ENCODE measurements at regions not wholly inside any gene's neighbourhood (a gene's known extent, or its start where the extent isn't known, plus 50 kb on each side); places are given as distances from the start of the nearest gene placed in this dataset.

DNA sequence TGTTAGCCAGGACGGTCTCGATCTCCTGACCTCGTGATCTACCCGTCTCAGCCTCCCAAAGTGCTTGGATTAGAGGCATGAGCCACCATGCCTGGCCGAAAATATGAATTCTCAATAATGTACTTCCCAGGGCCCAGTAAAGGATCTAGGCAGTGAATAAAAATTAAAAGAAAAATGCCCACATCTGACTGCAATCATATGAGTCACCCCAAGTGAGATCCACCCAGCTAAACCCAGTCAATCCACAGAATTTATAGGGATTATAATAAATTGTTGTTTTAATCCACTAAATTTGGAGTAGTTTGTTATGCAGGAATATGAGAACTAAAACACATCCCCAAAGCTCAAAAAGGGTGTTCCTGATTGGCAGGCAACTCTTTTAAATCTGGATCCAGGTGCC lies 93.5 kb upstream of the STK39 start:
- no peak for DNase-seq

DNA sequence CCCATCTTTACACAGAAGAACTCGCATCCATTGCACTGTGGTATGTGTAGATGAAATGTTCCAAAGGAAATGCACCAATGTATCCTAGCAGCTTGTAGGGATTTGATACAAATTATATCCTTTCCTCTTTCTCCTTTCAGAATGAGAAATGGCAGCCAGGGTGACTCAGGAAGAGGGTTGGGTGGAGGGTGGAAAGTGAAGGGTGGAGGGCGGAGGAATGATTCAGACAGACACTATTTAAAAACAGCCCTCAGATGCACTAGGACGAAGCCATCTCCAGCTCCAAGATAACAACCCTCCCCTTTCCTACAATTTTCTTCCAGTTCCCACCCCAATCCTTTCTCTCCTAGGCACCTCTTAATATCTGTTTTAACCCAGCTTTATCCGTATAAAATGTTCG lies 96.2 kb upstream of the STK39 start:
- DNase-seq, result no peak

DNA sequence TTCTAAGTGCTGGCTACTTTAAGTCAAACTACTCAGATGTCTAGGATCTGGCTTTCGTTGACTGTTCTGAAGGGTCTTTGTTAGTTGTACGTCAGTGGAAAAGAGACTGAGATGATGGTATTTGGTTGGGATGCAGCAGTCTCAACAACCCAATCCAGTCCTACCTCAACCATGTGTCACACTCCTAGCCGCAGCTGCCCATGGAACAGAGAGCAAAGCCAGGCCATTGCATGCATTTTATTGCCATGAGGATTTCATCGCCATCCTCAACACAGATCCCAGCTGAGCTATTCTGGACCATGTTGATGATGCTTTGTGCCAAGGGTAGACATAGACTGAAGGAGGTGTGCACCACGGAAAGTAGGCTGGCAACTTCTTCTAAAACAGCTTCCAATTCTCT lies 97.3 kb upstream of the STK39 start:
- no peak for DNase-seq

DNA sequence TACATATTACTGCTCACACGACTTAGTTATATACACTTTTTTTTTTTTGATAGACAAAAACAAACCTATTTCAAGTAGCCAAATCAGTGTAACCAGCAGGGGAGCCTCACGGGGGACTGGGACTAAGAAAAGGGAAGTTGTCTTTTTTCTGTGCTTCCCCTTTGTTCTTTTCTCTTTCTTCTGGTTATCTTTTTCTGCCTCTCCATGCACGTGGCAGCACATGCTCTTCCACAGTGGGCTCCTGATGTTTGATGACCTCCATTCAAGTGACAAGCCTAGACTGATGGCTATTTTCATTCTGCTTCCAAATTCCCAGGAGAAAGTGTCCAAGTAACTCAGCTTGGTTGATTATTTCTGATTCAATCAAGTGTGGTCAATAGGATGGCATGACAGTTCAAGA lies 98.2 kb upstream of the STK39 start:
- peak; percentile 38 to 56 for DNase-seq

DNA sequence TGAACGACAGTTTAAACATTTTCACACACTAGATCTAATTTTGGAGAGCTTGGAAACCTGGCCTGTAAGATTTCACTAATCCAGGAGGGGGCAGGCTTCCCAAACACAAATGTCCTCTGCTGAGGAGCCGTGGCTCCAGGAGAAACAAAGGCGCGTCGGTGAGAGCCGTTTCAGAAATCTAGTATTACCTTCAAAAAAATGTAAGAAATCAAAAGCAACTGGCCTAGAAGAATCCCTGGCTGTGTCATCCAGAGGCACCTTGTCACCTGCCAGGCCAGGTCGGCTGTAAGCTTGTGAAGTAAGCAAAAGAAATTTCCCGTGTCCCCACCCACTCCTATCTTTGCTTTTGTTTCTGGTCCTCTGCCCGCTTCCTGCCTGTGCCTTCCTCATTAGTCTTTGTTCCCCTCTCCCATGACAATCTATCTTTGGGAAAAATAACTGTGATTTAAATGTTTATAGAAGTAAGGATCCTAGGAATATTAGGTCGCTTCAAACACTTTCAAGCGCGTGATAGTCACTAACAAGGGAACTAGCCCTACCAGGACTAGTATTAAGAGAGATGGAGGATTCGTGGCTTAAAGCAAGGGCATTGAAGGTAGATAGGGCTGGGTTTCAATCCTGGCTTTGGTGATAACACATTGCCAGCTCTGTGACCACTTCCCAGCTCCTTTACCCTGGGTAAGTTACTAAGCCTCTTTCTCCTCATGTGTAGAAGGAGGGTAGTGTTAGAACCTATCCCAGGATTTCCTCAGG lies 99.5 kb upstream of the STK39 start:
- DNase-seq, result peak; percentile 69 to 76

DNA sequence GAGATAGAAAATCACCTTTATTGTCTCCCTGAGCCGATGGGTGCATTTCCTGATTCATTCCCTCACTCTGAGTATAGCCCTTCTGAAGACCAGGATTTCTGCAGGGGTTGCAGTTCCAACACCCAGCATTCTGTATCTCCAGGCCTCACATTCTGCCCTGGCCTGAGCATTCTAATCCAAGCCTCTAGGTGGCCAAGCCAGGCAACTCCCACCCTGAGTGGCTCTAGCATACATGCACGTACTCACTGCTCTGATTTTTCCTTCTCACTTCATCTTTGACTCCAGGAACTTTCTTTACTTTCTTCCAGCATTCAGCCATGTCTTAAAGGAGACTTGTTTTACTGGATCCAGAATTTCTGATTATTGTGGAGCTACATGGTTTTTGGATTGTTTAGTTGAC lies 100.7 kb upstream of the STK39 start:
- peak; percentile 22 to 29 for DNase-seq

DNA sequence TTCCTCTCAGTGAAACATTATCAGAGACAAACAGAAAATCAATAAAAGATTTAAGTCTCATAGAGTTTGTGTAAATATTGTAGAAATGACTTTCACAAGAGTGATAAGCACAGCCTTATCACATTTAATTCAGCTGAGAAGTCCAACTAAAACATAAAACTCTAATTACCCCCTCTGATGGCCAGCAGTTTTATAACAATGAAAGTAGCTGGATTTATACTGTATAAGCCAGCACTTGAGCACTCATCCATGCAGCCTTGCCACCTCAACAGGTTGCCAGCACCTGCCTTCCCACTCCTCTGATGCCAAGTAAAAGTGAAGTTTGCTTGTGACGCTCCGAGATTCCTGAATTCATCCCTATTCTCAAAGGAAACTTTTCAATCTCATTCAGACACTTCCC lies 103.0 kb upstream of the STK39 start:
- no peak for DNase-seq

DNA sequence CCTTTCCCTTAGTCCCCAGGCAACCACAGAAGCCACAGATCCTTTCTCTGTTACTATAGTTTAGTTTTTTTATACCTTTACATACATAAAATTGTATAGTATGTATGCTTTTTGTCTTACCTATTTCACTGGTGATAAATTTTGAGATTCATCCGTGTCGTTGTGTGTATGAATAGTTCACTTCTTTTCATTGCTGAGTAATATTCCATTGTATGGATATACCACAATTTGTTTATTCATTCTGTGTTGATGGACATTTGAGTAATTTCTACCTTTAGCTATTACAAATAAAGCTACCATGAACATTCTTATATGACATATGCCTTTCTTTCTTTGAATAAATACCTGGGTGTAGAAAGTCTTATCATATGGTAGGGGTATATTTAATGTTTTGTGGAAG lies 102.8 kb upstream of the CERS6 start:
- DNase-seq, result no peak

DNA sequence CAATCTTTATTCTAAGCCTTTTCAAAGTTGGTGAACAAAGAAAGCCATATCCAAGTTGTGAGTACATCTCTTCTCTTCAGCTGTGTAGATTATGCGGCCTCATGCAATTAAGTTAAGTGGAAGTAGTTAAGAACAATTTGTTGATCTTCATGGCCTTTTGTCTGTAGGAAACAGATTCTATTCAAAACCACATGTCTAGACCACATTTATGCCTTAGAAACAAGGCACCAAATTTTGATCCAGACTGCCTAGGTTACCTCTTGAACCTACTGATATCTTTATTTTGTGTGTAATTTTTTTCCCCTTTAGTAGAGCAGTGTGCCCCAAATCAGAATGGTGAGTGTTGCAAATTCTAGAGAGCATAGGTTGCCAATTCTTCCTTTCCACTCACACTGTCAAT lies 101.6 kb upstream of the CERS6 start:
- no peak for DNase-seq

DNA sequence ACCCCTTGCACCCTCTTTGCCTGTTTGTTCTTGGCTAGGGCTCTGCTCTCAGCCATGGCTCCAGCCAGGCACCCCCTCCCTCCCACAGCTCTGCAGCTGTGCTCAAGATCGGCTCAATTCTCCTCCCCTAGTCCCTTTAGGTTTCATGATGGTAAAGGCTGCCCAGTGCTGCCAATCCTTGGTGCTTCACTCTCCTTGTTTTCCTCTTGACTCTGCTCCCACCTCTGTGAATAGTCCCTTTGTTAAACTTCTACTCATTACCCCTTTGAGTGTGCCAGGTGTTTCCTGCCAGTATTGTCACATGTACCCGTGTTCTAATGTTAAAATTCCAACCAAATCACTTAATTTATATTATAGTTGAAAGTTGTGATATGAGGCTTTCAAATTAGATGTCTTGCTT lies 101.0 kb upstream of the CERS6 start:
- DNase-seq, result no peak

DNA sequence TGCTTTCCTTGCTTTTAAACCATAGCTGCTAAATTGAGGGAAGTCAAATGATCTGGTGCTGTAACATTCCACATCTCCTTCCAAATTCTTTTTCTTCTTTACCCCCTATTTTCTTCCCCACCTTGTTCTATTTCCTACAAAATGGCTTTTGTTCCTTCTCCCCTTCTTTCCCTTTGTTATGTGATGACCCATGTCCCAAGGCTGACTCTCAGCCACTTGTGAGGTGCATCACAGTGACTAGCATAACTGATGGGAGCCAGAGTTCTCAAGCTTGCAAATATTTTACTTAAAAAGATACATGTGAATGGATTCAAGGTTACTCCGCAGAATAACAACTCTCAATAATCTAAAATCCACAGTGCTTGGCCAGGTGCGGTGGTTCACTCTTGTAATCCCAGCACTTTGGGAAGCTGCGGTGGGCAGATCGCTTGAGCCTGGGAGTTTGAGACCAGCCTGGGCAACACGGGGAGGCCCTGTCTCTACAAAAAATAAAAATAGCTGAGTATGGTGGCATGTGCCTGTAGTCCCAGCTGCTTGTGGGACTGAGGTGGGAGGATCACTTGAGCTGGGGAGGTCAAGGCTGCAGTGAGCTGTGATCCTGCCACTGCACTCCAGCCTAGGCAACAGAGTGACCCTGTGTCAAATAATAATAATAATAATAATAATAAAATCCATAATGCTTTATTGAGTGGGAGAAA lies 100.1 kb upstream of the CERS6 start:
- no peak for DNase-seq

DNA sequence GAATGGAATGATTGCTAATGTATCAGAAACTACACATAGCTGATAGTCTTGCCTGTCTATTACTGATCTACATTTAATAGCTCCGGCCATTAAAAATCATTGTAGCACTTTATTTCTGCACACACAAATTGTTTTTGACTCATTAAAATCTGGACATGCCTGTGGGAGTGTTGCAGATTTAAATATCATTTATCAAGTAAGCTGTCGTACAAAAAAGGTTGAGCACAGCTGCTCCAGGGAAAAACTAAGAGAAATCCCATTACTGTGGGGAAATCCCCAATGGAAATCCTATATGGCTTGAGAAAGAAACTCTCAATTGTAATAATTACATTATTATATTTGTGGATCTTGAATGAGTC lies 99.6 kb upstream of the CERS6 start:
- DNase-seq, result no peak

DNA sequence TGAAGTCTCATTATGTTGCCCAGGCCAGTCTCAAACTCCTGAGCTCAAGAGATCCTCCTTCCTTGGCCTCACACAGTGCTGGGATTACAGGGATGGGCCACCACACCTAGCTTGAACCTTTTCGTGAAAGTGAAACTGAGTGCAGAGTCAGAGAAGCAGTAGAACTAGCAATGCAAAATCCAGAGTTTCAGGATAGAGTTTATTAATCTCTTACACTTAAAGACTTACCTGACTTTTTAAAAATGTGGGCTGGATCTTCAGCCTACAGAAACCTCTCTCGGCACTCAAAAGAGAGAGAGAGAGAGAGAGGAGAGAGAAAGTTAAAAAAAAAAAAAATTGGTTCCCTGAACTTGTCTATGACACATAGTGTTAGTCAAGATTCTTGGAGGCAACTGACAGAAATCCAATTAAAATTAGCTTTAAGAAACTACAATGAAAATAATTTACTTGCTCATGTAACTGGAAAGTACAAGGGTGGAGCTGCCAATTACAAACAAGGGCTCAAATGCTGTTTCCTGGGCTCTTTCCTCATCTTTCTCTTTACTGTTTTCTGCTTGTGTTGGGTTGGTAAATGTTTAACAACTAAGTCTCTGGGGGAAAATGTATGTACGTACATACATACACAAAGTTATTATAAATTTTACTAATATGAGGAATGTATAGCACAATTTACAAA lies 98.1 kb upstream of the CERS6 start:
- DNase-seq, result no peak

DNA sequence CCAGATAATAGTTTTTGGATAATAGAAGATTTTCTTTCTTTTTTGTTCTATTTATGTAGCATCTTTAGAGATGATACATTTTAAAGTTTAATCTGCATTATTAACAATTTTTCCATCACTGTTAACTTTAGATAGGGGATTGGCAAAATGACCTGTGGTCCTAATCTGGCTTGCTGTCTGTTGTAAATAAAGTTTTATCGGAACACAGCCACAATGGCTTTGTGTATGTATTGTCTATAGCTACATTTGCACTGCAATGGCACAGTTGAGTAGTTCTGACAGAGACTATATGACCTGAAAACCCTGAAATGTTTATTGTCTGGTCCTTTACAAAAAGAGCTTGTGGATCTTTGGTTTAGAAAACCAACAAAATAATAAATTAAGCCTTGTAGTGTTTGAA lies 97.0 kb upstream of the CERS6 start:
- DNase-seq, result no peak

DNA sequence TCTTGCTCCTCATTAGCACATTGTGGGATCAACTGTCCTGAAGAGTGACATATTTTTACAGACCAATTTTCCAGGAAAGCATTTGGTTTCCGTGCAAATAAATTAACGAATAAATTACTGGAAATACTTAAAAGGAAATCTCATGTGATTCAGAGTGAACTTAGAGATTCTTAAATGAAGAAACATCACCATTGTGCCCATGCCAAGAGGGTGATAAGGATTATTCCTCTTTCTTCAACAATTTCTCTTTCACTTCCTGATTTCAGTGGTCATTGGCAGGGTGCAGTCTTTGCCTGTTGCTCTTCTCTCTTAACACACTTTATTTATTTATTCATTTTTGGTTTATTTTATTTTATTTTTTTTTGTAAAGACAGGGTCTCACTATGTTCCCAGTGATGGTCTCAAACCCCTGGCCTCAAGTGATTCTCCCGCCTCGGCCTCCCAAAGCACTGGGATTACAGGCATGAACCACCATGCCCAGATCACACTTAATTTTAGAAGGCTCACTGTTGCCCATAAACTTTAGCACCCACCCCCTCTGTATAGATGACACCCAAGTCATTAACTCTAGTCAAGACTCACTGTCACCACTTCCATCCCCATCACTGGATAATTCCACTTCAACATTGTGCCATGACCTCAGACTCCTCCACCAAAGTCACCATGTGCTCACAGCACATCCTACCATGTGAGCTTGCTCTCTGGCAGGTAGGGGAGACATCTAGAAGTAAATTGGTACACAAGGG lies 92.6 kb upstream of the CERS6 start:
- peak in 1 of 2 experiments; percentile 12 for DNase-seq

DNA sequence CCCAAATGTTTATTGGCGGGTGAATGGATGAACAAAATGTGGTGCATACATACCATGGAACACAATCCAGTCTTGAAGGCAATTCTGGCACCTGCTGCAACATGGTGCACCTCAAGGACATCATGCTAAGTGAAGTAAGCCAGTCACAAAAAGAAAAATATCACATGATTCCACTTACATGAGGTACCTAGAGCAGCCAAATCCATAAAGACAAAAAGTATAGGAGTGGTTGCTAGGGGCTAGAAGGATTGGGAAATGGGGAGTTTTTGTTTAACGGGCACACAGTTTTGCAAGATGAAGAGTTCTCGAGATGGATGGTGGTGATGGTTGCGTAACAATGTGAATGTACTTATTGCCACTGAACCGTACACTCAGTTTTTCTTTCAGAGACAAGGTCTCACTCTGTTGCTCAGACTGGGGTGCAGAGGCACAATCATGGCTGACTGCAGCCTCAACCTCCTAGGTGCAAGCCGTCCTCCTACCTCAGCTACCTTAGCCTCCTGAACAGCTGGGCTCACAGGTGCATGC lies 90.9 kb upstream of the CERS6 start:
- DNase-seq, result peak; percentile 31 to 58

DNA sequence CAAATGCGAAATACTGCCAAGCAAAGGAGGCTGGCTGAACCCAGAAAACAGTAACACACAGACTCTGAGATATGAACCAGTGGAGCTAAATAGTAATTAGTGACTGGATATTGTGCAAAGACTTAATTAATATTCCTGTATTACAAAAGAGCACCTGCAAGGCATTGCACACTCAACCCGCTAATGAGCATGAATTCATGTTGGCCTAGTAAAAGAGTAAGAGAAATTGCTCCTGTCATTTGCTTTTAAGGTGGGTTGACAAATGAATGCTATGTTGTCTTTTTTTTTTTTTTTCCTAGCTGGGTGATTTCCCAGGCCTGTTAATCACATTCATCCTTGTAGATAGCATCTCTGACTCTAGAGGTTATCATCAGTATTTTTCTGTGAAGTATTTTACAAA lies 87.0 kb upstream of the CERS6 start:
- DNase-seq, result no peak

DNA sequence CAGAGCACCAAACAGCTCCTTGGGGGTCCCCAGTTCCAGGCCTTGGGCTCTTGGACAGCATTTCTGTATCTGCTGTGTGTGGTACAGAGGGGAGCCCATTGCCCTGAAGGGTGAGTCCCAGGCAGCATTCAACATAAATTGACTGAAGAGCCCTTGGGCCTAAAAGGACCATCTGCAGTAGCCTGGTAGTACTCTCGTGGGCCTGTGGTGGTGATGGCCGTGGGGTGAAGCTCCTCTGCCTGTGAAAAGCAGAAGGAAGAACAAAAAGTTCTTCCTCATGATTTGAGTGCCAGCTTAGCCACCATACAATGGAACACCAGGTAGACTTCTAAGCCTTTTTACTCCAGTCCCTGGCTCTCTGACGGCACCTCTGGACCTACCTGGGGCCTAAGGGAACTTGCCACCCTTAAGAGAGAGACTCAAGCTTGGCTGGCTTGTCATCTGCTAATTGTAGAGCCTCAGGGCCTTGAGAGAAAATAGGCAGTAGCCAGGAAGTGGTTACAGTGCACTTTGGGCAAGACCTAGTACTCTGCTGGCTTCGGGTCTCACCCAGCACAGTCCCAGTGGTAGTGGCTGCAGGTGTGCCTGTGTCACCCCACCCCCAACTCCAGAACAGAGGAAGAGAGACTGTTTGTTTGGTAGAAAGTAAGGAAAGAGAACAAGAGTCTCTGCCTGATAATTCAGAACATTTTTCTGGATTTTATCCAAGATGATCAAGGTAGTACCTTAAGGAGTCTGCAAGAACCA lies 84.6 kb upstream of the CERS6 start:
- DNase-seq, result no peak

DNA sequence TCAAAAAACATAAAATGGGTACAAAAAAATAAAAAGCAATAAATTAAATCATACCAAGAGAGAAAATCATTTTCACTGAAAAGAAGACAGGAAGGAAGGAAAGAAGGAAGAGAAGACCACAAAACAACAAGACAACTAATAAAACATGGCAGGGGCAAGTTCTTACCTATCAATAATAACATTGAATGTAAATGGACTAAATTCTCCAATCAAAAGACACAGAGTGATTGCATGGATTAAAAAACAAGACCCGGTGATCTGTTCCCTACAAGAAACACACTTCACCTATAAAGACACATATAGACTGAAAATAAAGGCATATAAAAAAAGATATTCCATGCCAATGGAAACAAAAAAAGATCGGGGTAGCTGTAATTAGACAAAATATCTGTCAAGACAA lies 82.6 kb upstream of the CERS6 start:
- no peak for DNase-seq

DNA sequence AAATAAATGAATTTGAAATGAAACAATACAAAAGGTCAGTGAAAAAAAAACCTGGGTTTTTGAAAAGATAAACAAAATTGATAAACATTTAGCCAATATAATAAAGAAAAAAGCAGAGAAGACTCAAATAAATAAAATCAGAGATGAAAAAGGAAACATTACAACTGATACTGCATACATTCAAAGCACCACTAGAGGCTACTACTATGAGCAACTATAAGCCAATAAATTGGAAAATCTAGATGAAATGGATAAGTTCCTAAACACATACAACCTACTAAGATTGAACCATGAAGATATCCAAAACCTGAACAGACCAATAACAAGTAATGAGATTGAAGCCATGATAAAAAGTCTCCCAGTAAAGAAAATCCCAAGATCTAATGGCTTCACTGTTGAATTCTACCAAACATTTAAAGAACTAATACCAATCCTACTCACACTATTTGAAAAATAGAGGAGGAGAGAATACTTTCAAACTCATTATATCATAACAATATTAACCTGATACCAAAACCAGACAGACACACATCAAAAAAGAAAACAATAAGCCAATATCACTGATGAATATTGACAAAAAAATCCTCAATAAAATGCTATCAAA lies 80.8 kb upstream of the CERS6 start:
- no peak for DNase-seq

DNA sequence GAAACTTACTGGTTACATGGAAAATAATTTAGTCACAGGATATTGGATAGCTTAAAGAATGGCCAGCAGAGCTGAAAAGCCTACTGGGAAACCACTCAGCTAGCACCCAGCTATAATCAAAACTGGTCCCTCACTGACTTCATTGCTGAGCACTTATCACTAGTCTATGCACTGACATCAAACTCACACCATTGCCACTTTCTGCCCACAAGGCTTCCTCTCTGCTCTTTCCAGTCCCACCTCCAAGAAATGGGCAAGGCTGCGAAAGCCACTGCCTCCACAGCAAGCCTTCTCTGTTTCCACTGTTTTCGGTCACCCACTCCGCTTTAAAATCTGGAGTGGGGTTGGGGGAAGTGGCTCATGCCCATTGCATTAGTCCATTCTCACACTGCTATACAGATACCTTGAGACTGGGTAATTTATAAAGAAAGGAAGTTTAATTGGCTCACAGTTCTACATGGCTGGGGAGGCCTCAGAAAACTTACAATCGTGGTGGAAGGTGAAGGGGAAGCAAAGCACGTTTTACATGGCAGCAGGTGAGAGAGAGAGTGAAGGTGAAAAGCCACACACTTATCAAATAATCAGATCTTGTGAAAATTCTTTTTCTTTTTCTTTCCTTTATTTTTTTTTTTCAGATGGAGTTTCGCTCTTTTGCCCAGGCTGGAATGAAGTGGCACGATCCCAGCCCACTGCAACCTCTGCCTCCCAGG lies 77.0 kb upstream of the CERS6 start:
- no peak for DNase-seq
